ENCODE measurements at regions not wholly inside any gene's neighbourhood (a gene's known extent, or its start where the extent isn't known, plus 50 kb on each side); places are given as distances from the start of the nearest gene placed in this dataset.

GRCh38 chr19:29093553-29093908 is 119.4 kb downstream of the UQCRFS1 start:
- Histone ChIP-seq H3K27ac (ENCODE audit: insufficient read length, low read depth, low read length) (no peak overlapping the region), H3K23ac (ENCODE audit: insufficient read length, low read depth, low read length) (no peak overlapping the region), H3T11ph (ENCODE audit: low read length) (no peak overlapping the region), H3K23me2 (ENCODE audit: insufficient read length, low read depth, low read length, poor library complexity, severe bottlenecking) (no peaks in the 10 kb centered on the region), H3K14ac (ENCODE audit: insufficient read depth, low read length) (no peak overlapping the region), H3K4me1 (ENCODE audit: insufficient read depth, low read length) (peaks cover 2% of the 10 kb centered on the region; the same call in 1 of the 2 replicates), H2AFZ (ENCODE audit: low read length) (no peak overlapping the region), H3K79me2 (ENCODE audit: insufficient read depth, low read length) (no peaks in the 10 kb centered on the region), H2AK5ac (ENCODE audit: insufficient read length, low read length) (no peak overlapping the region), H3K9ac (ENCODE audit: extremely low read depth, insufficient read length, low read length) (no peak overlapping the region), H4K20me1 (ENCODE audit: control insufficient read depth, insufficient read depth, insufficient read length) (no peaks in the 10 kb centered on the region), H2BK15ac (ENCODE audit: low read depth, low read length) (no peak overlapping the region), H3K9me3 (ENCODE audit: control insufficient read depth, low read depth, low read length) (no peaks in the 10 kb centered on the region), H3K79me1 (ENCODE audit: insufficient read depth, low read depth, low read length, poor library complexity, severe bottlenecking) (no peaks in the 10 kb centered on the region), H4K91ac (ENCODE audit: insufficient read length, low read depth, low read length) (no peak overlapping the region), H4K5ac (ENCODE audit: insufficient read length, low read depth, low read length) (no peak overlapping the region), H4K8ac (replicated peaks; ENCODE audit: insufficient read length, low read depth, low read length) (no peak overlapping the region), H3K27me3 (ENCODE audit: insufficient read depth, low read length) (no peaks in the 10 kb centered on the region), H3K18ac (ENCODE audit: insufficient read length, low read depth, low read length) (no peak overlapping the region), H2BK20ac (ENCODE audit: low read depth, low read length, poor library complexity, severe bottlenecking) (no peak overlapping the region), H2BK12ac (ENCODE audit: insufficient read length, low read depth, low read length) (no peak overlapping the region), H2BK120ac (ENCODE audit: low read depth, low read length, poor library complexity, severe bottlenecking) (no peak overlapping the region), H3K4ac (ENCODE audit: low read depth, low read length) (no peak overlapping the region), H2BK5ac (ENCODE audit: insufficient read length, low read length) (no peak overlapping the region), H3K4me2 (ENCODE audit: insufficient read depth, insufficient read length, low read length) (no peak overlapping the region), H3K56ac (ENCODE audit: insufficient read length, low read depth, low read length) (no peak overlapping the region)
- Mint-ChIP-seq H3K27me3 (ENCODE audit: low read depth) (no peaks in the 10 kb centered on the region; the same call in 1 of the 2 replicates), H3K4me1 (peaks cover 25 to 26% of the 10 kb centered on the region in 2 experiments), H3K27ac (no peak overlapping the region; a peak in 1 of 7 replicates), H3K9me3 (peaks cover 3 to 4% of the 10 kb centered on the region in 2 experiments; a peak in 2 of 5 replicates), H3K4me3 (no peak overlapping the region), H3K36me3 (ENCODE audit: insufficient read depth in 1 of 3, low read depth in 3 of 3) (no peaks in the 10 kb centered on the region)
- no peak for DNase-seq
- no CpG with 5 or more reads among the region's 6 CpGs for WGBS (ENCODE audit: extremely low coverage, insufficient read length, low lambda C conversion rate)
- TF ChIP-seq CTCF (conservative IDR thresholded peaks at IDR 0.05): no peak
